Upper lobe of left lung (tissue), 6 donors: ENCODE measurements at regions not wholly inside any gene's neighbourhood (a gene's known extent, or its start where the extent isn't known, plus 50 kb on each side); places are given as distances from the start of the nearest gene placed in this dataset.

Source experiments
- ATAC-seq, 2 donors: fragments of 200-7000 bp; cut with Tn5 transposase; one replicate each; pipeline ENCODE4 v1.9.1; 2022; ENCODE audit warnings: mild to moderate bottlenecking in 2 of 2, moderate library complexity in 2 of 2; ENCODE audit not compliant: low FRiP score in 2 of 2
- DNase-seq, 2 donors: peaks; one replicate each; pipeline ENCODE4 v3.0.0-alpha.2; 2019 to 2020
- H3K27ac ChIP-seq, 4 donors: fragments of 200-600 bp; sonication (generic); one replicate each; pipeline ENCODE4 v1.5.1; 2016 to 2019
- H3K27me3 ChIP-seq, 4 donors: fragments of 200-600 bp; sonication (generic); one replicate each; pipeline ENCODE4 v1.5.1; 2017 to 2019
- H3K36me3 ChIP-seq, 4 donors: fragments of 200-600 bp; sonication (generic); one replicate each; pipeline ENCODE4 v1.5.1; 2016 to 2019
- H3K4me1 ChIP-seq, 4 donors: fragments of 200-600 bp; sonication (generic); one replicate each; pipeline ENCODE4 v1.5.1; 2018 to 2019
- H3K4me3 ChIP-seq, 4 donors: fragments of 200-600 bp; sonication (generic); one replicate each; pipeline ENCODE4 v1.5.1; 2017 to 2019; ENCODE audit warnings: mild to moderate bottlenecking in 2 of 4, moderate library complexity in 1 of 4
- H3K9me3 ChIP-seq, 4 donors: fragments of 200-600 bp; sonication (generic); one replicate each; pipeline ENCODE4 v1.5.1; 2018 to 2019
- CTCF ChIP-seq, 6 experiments: fragments of 450-650 bp in 4 of 6; fragments of 200-600 bp in 2 of 6; sonication (generic) in 2 of 6; IDR thresholded peaks; one replicate each; pipeline ENCODE4 v1.5.1; 2016 to 2019; ENCODE audit warnings: antibody characterized with exemption in 6 of 6
- EP300 ChIP-seq, 4 donors: sonication (generic); formaldehyde crosslinking; IDR thresholded peaks; one replicate each; pipeline ENCODE4 v1.5.1; 2017; ENCODE audit warnings: antibody characterized with exemption in 4 of 4, control low read depth in 2 of 4
- POLR2A ChIP-seq, 4 donors: fragments of 450-650 bp; IDR thresholded peaks; one replicate each; pipeline ENCODE4 v1.5.1; 2016 to 2017; ENCODE audit warnings: antibody characterized with exemption in 4 of 4, mild to moderate bottlenecking in 2 of 4
- POLR2AphosphoS5 ChIP-seq, 2 donors: sonication (generic); formaldehyde crosslinking; IDR thresholded peaks; one replicate each; pipeline ENCODE4 v1.5.1; 2017; ENCODE audit warnings: antibody characterized with exemption in 2 of 2
- WGBS, 2 donors: methylation state at CpG; one replicate each; pipeline ENCODE4 v1.1.5; 2017 to 2018; 5-methylcytosine and 5-hydroxymethylcytosine counted together
- donor health status: DM: no; HTN: no; CAD: no; lungs with moderate emphysema.
- donor health status: DM: no; HTN: yes; CAD: no; lungs with severe emphysema.

DNA sequence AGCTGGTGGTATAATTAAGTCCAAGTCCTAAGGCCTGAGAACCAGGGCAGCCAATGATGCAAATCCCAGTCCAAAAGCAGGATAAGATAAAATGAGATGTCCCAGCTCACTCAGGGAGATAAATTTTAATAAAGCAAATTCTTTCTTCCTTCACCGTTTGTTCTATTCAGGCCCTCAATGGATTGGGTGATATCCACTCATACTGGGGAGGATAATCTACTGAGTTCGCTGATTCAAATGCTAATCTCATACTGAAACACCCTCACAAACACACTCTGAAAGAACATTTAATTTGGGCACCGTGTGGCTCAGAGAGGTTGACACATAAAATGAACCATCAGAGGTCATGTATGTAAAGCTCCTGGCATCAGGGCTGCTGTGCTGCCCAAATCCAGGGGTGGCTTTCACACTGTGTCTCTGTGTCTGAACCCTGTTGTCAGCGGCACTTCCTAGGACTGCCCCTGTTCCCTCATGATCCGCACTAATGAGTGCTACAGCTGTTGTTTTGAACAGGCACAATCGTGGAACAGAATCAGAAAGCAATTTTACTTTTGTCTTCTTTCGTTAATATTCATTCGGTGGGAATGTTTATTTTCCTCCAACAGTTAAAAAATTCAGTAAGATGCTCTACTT lies 428.5 kb upstream of the FBXO33 start:
- H3K27ac ChIP-seq: no peak overlapping the region
- H3K9me3 ChIP-seq: no peaks in the 10 kb centered on the region
- H3K27me3 ChIP-seq: no peaks in the 10 kb centered on the region
- DNase-seq: no peak
- H3K4me3 ChIP-seq: no peak overlapping the region
- H3K4me1 ChIP-seq: no peaks in the 10 kb centered on the region
- no peak for ATAC-seq
- 66 to 72% methylated on average over 8 of the region's 8 CpGs for WGBS, 2 donors
- TF ChIP-seq POLR2AphosphoS5 (IDR thresholded peaks at IDR 0.05) (no peak), POLR2A (IDR thresholded peaks at IDR 0.05) (no peak), EP300 (IDR thresholded peaks at IDR 0.05) (no peak), CTCF (IDR thresholded peaks at IDR 0.05) (no peak)
- H3K36me3 ChIP-seq: no peaks in the 10 kb centered on the region

DNA sequence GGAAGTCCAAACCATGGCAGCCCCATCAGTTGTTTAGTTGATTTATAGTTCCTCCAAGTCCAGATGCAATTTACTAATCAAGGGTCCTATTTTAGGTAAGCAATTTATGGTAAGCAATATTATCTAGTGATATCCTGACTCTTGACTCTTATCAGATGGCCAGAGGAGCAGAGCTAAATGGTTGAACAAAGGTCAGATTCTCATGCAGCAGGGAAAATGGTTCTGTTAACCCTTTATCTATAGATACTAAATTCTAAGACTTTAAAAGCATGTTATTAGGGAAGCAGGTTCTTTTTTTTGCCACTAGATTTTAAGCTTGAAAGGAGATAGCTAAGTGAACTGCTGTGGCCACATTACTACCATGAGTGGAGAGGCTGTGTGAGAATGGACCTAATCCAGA lies 427.1 kb upstream of the FBXO33 start:
- Histone ChIP-seq H3K27me3 (no peaks in the 10 kb centered on the region), H3K9me3 (no peaks in the 10 kb centered on the region), H3K36me3 (no peaks in the 10 kb centered on the region), H3K4me3 (no peak overlapping the region), H3K27ac (no peak overlapping the region), H3K4me1 (no peaks in the 10 kb centered on the region)
- DNase-seq: no peak
- TF ChIP-seq EP300 (IDR thresholded peaks at IDR 0.05): no peak
- no peak for TF ChIP-seq POLR2A (IDR thresholded peaks at IDR 0.05)
- TF ChIP-seq POLR2AphosphoS5 (IDR thresholded peaks at IDR 0.05): no peak
- no peak for TF ChIP-seq CTCF (IDR thresholded peaks at IDR 0.05)
- ATAC-seq: no peak

DNA sequence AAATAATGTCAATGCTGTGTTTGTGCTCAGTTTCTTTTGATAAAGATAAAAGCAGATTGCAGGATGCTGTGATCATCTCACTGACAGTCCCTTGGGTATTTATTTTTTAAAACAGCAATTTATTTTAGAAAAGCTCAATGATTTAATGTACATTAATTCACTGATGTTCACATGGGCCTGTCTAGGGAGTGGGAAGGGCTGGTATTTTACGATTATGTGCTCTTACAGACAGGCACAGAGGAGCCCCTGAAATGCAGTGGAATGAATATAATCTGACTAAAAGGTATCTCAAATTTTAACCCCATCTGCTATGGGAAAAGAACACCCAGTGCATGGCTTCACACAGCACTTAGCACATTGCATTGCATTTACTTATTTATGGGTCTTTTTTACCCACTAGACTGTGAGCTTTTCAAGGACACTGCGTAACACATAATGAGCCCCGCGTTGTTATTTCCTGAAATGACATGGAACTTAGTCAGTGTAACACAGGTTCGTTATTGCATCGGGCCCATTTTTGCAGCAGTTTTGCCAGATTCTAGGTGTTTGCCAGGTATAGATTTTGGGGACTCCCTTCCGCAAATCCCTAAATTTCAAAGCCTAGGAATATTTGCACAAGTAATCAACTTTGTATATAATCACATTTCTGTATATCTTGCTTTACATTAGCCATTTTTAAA lies 425.3 kb upstream of the FBXO33 start:
- WGBS, 2 donors: 82 to 91% methylated on average over 7 of the region's 7 CpGs
- H3K4me3 ChIP-seq: no peak overlapping the region
- H3K27ac ChIP-seq: no peak overlapping the region
- ATAC-seq (no peak), DNase-seq (no peak)
- no peaks in the 10 kb centered on the region for H3K27me3 ChIP-seq
- H3K9me3 ChIP-seq: no peaks in the 10 kb centered on the region
- TF ChIP-seq POLR2A (IDR thresholded peaks at IDR 0.05) (no peak), EP300 (IDR thresholded peaks at IDR 0.05) (no peak), POLR2AphosphoS5 (IDR thresholded peaks at IDR 0.05) (no peak), CTCF (IDR thresholded peaks at IDR 0.05) (no peak)
- H3K4me1 ChIP-seq: no peaks in the 10 kb centered on the region
- no peaks in the 10 kb centered on the region for H3K36me3 ChIP-seq

- no peak for ATAC-seq
Observed at GRCh38 chr14:39853441-39853840, 421.2 kb upstream of the FBXO33 start.

More at GRCh38 chr14:39853441-39853840, 421.2 kb upstream of the FBXO33 start:
- WGBS, 2 donors: 70 to 88% methylated on average over 1 of the region's 1 CpG
- Histone ChIP-seq H3K27me3 (no peaks in the 10 kb centered on the region), H3K4me3 (no peak overlapping the region), H3K27ac (no peak overlapping the region), H3K36me3 (no peaks in the 10 kb centered on the region), H3K4me1 (no peaks in the 10 kb centered on the region), H3K9me3 (no peaks in the 10 kb centered on the region)
- TF ChIP-seq CTCF (IDR thresholded peaks at IDR 0.05) (no peak), POLR2AphosphoS5 (IDR thresholded peaks at IDR 0.05) (no peak), POLR2A (IDR thresholded peaks at IDR 0.05) (no peak), EP300 (IDR thresholded peaks at IDR 0.05) (no peak)
- no peak for DNase-seq
